ENCODE measurements at regions not wholly inside any gene's neighbourhood (a gene's known extent, or its start where the extent isn't known, plus 50 kb on each side); places are given as distances from the start of the nearest gene placed in this dataset.

DNA sequence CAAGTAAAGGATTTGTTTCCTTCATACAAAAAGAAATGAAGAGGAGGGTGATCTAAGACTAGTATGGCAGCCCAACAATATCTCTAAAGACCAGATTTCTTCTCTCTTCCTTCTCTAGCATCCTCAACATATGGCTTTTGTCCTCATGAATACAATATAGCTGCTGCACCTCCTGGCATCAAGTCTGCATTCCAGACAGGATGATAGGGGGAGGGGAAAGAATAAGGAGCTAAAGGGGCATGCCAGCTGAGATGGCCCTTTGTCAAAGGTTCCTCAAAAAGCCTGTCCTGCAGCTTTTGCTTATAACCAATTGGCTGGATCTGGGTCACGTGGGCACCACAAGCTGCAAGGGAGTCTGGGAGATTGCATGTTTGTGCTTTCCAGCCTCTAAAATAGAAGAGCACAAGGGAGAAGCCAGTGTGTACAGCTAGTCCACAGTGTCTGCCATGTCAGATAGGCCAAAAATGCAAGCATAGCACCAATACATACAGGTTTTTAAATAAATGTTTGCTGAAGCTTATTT is 132.6 kb downstream of the BCOR start:
- DNase-seq (ENCODE audit: low read depth in 2 of 2): no peak

DNA sequence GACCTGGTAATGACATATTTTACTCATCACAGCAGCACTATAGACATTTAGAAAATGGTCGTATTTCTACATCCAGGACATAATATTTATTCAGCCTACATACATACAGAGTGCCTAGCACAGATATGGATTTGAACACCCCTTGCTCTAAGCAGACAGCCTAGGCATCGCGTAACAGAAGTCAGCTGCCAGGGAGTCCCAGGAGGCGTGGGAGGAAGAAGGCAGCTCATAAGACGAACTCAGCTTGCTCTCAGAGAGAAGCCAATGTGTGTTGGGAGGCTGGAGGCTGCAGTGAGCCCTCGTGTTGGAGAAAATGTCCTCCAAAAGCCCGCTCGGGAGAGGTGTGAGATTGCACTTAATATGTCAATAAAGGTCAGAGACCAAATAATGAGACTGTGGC is 131.6 kb downstream of the BCOR start:
- no peak for DNase-seq (ENCODE audit: low read depth in 2 of 2)

DNA sequence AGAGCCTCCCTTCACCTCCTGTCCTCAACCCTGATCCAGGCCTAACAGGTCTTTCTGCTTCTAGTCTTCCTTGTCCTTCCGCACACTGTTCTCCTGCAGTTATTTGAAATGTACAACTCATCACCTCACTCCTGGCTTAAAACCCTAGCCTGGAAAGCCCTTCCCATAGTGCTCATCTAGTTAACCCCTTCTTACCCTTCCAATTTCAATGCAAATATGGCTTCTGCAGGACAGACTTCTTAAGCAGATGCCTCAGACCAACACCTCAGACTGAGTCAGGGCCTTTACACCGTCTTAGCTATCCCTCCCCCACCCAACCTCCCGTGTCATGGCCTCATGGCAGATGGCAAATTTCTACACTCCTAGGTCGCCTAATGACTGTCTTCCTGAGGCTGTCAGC is 130.4 kb downstream of the BCOR start:
- DNase-seq (ENCODE audit: low read depth in 2 of 2): no peak

DNA sequence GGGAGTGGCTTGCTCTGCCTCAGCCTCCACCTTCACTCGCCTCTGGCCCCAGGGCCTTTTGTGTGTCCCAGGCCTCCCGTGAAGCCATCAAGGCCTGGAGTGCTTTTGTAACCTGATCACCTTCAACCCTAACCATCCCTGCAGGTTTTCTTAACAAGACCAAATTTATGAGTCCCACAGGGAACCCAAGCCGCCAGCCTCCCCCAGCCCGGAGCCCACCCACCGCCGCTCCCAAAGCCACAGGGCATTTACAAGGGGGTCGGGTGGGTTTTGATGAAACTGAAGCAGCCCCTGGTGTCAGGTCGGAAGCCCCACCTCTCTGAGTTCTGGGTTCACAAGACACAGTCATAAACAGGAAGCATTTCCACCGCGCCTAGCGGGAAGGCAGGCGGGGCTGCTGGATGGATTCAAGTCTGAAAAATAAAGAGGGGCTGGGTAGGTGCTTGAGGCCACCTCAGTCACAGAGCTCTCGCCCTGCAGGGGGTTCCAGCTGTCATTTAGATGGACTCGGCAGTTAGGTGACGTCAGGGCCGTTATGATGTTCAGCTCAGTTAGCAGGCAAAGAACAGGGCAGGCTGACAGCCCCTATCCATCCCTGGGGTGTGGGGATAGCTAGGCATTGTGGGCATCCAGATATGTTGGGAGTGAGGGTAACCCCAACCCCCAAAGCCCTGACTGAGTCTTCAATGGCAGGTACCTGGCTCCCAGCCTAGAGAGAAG is 128.5 kb downstream of the BCOR start:
- DNase-seq (ENCODE audit: low read depth in 2 of 2): peak in 1 of 2 donors; percentile 7

DNA sequence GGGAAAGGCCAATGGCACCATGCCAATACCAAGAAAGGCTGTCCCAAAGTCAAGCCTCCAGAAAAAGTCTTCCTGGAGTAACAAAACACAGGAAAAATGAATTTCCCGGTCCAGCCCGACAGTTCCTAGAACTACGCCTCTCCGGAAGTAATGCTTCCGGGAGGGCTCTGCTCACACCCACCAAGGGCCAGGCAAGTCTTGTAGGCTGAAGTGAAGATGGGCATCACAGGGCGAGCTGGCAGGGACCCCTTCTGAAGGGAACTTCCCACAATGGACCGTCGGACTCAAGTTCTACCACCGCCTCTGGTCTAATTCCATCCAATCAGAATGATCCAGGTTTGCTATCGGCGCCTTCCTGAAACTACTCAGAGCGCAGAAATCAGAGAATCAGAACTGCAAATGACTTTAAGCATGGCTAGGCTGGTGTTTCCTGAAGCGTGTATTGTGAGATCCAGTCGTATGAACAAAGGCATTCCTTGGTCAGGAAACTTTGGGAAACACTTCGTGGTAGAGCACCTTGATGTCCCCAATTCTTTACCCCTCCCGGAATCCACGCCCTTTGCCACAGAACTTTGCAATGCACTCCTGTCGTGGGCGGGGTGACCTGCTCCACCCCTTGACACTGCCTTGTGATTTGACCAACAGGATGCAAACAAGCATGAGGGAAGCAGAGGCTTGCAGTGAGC is 127.8 kb downstream of the BCOR start:
- peak in 1 of 2 donors; percentile 25 for DNase-seq (ENCODE audit: low read depth in 2 of 2)

DNA sequence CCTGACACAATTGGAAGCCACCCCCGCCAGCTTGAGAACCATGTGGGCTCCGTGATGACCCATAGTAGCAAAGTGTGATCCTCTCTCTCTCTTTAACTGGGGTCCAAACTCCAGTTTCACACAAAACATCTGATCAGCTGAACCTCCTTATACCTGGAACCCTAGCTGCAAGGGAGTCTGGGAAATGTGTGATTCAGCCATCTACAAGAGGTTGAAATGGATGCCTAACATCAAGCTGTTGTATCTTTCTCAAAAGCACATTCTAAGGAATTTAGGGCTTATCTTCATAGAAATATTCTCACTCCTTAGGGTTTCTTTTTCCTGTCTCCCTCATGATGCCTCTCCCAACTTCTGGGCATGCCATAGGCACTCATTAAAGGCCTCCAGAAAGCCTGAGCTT is 126.0 kb downstream of the BCOR start:
- DNase-seq (ENCODE audit: low read depth in 2 of 2): no peak

DNA sequence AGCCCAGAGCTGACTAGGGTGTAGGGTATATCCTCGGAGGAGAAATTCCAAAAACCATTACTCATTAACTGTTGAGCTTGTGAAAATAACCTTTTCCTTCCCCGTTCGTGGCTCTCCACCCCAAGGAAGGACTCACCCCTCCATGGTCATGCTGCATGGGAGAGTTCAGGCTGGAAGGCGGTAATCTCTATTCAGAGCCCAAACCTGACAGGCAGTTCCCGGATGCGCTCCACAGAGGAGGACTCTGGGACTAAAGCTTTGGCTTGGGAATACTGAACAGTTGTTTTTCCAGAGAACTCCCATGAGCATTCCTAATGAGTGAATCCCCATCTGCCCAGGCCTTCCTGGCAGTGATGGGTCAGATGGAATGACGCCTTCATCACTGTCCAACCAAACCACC is 125.4 kb downstream of the BCOR start:
- DNase-seq (ENCODE audit: low read depth in 2 of 2): peak in 1 of 2 donors; percentile 4

DNA sequence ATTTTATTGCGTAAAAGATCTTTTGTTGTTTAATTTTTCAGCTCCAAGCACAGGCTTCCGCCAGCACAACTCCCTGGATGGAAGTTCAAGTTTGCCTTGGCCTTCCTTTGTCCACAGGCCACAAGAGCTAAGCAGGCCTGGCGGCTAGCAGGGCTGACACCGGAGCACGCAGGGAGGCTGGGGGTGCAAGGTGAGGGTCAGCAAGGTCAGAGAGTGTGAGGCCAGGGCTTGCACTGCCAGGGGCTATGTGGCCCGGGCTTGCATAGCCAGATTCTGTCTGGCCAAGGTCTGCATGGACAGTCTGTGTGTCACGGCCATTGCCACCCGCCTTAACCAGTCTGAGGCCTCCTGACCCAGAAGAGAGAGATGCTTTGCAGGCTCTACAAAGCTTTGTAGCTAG is 123.9 kb downstream of the BCOR start:
- DNase-seq (ENCODE audit: low read depth in 2 of 2): peak in 1 of 2 donors; percentile 7

DNA sequence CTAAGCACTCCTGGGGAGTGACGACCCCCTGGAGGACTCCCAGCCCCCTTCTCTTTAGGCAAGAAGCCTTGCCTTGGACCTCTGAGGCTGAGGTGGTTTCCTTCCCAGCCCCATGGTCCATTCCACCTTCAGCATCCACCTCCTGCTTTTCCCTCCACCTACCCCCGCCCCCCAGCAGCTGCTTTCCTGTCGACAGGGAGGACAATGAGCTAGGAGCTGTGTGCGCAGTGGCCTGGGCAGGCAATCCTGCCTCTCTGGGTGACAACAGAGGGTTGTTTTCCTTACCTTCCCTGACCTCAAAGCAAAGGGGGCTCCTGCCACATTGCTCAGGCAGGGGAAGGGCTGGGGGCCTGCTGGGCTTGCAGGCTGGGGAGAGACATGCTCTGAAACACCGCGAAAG is 123.5 kb downstream of the BCOR start:
- DNase-seq (ENCODE audit: low read depth in 2 of 2): peak; percentile 9 to 24

DNA sequence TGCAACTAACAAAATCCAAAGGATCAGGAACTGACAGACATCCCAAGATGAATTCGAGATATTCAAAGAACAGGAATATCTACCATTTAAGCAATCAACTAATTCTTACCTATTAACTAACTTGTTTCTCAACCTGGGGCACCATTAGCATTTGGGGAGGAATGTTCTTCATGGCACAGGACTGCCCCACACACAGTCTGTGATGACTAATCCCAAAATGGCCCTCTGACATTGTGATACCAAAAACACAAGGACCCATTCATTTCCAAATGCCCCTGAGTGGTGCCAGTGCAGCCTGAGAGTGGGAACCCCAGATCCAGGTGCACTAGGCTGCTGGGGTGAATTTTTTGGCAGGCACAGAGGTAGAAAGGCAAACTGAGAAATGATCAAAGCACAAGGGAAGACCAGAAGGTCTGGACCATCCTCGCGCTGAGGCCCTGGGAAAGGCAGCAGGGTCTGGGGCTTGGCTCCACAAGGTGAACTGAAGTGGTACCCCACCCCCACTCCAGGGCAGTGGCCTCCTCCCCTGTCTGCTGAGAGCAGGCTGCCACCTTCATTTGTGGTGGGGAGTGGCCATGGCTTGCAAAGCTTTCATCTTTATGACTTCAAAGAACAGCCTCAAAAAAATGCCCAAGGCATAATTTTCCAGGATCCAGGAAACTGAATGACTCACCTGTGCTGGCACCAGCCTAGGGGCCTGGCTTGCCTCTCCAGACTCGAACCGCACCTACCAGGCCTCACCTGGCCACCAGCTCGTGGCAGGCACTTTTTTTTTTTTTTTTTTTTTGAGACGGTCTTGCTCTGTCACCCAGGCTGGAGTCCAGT is 122.4 kb downstream of the BCOR start:
- no peak for DNase-seq (ENCODE audit: low read depth in 2 of 2)

DNA sequence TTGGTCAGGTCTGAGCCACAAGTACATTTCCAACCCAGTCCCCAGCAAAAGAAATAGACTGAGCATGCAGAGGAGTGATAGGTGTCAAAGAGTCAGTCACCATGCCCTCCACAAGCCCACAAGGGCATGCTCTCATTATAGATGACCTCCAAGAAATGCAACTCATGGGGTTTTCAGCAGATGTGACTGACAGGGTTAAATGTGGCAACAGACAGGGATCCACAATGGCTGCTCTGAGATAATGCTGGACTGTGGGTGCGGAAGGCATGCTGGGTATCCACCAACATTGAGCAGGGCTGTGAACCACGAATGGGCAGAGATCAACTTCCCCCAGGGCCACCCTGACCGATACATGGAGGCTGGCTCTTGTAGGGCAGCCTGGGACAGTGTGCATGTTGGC is 115.8 kb downstream of the BCOR start:
- DNase-seq (ENCODE audit: low read depth in 2 of 2): no peak

DNA sequence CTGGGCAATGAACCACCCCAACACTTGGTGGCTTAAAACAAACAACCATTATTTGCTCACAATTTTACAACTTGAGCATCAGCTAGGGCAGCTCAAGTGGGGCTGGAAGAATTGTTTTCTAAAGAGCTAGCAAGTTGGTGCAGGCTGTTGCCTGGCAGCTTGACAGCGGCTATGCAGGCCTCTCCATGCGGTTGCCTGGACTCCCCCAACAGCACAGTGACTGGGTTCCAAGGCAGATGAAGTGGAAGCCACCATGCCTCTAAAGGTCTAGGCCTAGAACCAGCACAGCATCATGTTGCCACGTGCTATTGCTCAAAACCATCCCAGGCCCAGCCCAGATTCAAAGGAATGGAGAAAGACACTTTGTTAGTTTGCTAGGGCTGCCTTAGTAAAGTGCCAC is 114.8 kb downstream of the BCOR start:
- DNase-seq (ENCODE audit: low read depth in 2 of 2): no peak

DNA sequence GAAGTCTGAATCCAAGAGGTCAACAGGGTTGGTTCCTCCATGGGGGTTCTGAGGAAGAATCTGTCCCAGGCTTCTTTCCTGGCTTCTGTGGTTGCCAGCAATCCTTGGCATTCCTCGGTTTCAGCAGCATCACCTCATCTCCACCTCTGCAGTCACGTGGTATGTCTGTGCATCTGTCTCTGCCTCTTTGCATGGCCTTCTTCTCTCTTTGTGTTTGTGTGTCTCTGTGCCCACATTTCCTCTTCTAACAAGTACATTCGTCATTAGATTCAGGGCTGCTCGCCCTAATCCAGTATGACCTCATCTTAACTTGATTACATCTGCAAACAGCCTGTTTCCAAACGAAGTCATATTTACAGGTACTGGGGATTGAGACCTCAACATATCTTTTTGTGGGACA is 114.0 kb downstream of the BCOR start:
- no peak for DNase-seq (ENCODE audit: low read depth in 2 of 2)

DNA sequence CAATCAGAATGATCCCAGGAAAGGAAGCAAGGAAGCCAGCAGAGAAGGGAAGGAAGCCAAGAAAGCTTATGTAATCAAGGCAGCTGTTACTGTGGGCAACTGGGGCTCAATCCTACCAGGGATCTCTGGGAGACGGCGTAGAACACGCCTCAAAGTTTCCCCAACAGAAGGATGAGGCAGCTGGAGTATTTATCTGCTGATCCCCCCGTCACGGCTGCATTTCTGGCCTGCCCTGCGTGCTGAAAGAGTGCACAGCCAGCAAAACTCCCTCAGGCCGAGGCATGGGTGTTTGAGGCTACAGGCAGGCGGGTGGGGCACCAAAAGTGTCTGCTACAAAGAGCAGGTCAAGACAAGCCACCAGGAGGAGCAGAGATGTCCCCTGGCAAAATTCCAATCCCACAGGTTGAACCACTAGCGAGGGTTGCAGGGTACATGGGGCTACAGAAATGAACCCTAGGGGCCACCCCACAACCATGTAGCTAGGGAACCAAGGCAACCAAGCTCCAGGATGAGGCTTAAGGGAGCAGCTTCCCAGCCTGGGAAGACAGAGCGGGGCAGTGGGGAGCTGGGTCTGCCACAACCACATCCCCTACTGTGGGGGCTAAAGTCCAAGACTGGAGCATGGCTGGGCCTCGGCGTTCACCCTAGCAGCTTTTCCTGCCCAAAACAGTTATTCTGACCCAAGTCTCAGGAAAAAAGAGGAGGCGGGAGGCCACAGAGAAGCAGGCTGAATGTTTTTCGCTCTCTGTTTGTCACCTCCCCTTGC is 113.4 kb downstream of the BCOR start:
- DNase-seq (ENCODE audit: low read depth in 2 of 2): no peak

DNA sequence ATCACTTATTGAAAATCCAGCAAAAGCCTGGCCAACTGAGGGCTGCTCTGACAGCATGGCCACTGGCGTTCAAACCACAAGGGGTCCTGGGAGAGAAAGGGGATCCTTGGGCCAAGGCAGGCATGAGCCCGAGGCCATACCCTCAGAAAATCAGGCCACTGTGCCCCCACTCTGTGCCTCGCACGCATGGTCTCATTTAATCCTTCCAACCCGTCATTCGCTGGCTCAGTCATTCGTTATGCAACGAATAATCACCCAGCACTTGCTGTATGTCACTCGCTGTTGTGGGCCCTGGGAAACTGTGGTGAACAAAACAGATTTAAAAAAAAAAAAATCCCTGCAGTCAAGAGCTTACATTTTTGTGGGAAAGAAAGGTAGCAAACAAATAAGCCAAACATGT is 112.7 kb downstream of the BCOR start:
- DNase-seq (ENCODE audit: low read depth in 2 of 2): no peak

DNA sequence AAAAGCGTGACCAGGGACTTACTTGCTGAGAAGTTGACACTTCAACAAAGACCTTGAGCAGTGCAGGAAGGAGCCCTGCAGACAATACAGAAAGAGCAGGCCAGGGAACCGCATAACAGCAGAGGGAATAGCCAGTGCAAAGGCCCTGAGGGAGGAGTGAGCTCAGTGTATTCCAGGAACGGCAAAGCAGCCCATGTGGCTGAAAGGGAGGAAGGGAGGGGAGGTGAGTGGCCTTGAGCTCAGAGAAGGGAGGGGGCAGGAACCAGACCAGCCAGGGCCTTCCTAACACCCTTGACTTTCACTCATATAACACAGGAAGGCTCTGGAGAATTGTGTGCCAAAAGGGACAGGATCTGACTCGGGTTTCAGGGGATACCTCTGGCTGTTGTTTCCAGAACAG is 112.2 kb downstream of the BCOR start:
- peak; percentile 18 to 39 for DNase-seq (ENCODE audit: low read depth in 2 of 2)

DNA sequence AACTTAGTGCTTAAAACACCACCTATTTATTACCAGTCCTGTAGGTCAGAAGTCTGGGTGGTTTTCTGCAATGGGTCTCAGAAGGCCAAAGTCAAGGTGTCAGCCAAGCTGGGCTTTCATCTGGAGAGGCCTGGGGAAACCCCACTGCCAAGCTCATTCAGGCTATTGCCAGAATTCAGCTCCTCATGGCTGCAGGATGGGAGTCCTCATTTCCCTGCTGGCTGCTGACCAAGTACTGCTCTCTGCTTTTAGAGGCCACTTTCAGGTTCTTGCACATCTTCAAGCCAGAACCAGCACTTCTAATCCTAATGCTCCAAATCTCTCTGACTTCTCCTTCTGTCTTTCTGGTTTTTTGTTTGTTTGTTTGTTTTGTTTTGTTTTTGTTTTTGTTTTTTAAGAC is 109.3 kb downstream of the BCOR start:
- no peak for DNase-seq (ENCODE audit: low read depth in 2 of 2)

DNA sequence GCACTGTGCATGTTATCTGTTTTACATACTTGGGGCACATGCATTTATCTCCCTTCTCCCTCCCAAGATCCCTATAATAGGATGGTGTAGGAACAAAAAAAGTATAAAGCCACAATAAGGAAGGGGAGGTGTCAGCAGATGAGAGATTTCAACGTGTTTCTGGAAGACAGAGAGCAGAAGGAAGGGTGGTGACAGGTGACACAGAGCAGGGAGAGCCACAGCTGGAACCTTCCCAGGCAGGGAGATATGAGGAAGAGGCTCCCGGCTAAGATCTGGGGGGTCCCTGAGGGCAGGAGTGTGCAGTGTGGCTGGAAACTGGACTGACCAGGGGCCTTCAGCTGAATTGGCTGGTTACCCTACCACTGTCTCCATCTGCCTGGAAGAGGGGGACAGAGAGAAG is 107.4 kb downstream of the BCOR start:
- no peak for DNase-seq (ENCODE audit: low read depth in 2 of 2)

DNA sequence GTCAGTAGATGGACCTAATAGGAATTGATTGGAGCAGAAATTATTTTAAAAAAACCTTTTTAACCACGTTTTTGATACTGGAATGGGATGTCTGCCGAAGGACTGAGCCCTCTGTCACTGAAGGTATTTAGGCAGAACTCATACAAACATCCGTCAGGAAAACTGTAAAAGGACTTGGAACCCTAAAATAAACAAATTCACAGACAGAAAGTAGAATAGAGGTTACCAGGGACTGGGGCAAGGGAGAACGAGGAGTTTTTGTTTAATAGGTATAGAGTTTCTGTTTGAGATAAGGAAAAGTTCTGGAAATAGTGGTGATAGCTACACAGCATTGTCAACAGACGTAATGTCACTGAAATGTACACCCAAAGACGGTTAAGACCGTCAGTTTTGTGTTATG is 105.5 kb downstream of the BCOR start:
- no peak for DNase-seq (ENCODE audit: low read depth in 2 of 2)

DNA sequence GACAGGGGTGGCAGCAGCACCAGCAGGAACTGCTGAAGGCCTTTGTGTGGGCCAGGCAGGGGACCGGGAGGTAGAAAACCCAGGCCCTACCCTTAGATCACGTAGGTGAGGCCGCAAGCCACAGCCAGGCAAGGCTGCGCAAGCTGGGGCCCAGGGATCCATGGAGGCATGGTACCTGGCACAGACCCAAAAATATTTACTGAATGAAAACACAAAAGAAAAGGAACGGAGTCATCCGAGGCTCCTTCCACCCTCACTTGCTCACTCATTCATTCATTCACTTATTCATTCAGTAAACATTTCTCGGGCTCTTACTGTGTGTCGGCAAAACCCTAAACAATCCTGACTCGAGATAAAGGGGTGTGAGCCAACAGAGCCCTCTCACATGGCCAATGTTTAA is 102.3 kb downstream of the BCOR start:
- DNase-seq (ENCODE audit: low read depth in 2 of 2): no peak

DNA sequence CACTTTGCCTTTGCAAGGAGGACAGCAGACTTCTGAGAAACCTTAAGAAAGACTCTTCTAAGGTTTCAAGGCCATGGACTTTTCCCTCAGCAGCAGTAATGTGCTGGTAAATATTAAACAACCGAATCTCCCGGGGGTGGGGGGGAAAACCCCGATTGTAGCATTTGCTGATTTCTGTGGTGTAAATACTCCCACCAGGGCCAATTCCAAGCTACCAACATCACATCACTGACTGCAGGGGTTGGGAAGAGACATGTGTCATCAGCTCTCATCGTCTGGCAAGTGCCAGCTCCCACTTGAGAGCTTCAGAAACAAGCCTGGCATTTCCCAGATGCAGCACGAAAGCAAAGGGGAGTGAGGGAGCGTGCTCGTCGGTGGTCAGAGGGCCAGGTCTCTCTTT is 101.2 kb downstream of the BCOR start:
- DNase-seq (ENCODE audit: low read depth in 2 of 2): no peak

All from dermis microvascular lymphatic vessel endothelial cell (primary cell).